OCI-LY1 (cell line): ENCODE measurements at regions not wholly inside any gene's neighbourhood (a gene's known extent, or its start where the extent isn't known, plus 50 kb on each side); places are given as distances from the start of the nearest gene placed in this dataset.

Source experiments
- H2AFZ ChIP-seq: fragments of 200-600 bp; sonication (generic), shearing (Covaris generic); 2 replicates; pipeline ENCODE4 v1.6.0; 2014; ENCODE audit warnings: antibody characterized with exemption, mild to moderate bottlenecking, low read length
- H3F3A ChIP-seq: fragments of 200-600 bp; sonication (generic), shearing (Covaris generic); 2 replicates; pipeline ENCODE4 v1.6.0; 2014; ENCODE audit warnings: mild to moderate bottlenecking, antibody characterized with exemption, low read length, moderate library complexity; ENCODE audit not compliant: insufficient read depth
- H3K27ac ChIP-seq: fragments of 200-600 bp; sonication (generic); 2 replicates; pipeline ENCODE4 v1.5.1; 2014; ENCODE audit warnings: low read length, mixed run types, mild to moderate bottlenecking, low read depth; ENCODE audit not compliant: poor library complexity, severe bottlenecking
- H3K27me3 ChIP-seq: fragments of 200-600 bp; sonication (generic); 2 replicates; pipeline ENCODE4 v1.6.0; 2014; ENCODE audit warnings: antibody characterized with exemption, mild to moderate bottlenecking, low read length, moderate library complexity; ENCODE audit not compliant: insufficient read depth
- H3K36me3 ChIP-seq: fragments of 200-600 bp; sonication (generic); 2 replicates; pipeline ENCODE4 v1.6.1; 2014; ENCODE audit warnings: mild to moderate bottlenecking, antibody characterized with exemption, low read length, moderate library complexity, mixed read lengths; ENCODE audit not compliant: insufficient read depth
- H3K4me1 ChIP-seq: fragments of 200-600 bp; sonication (generic); 2 replicates; pipeline ENCODE4 v1.5.1; 2014; ENCODE audit warnings: mild to moderate bottlenecking, low read length, moderate library complexity; ENCODE audit not compliant: insufficient read depth, severe bottlenecking
- H3K4me2 ChIP-seq: fragments of 200-600 bp; sonication (generic), shearing (Covaris generic); 2 replicates; pipeline ENCODE4 v1.6.1; 2014; ENCODE audit warnings: low read length
- H3K4me3 ChIP-seq: fragments of 200-600 bp; sonication (generic); 2 replicates; pipeline ENCODE4 v1.5.1; 2014; ENCODE audit warnings: low read length, low read depth, mild to moderate bottlenecking, mixed read lengths; ENCODE audit not compliant: poor library complexity, severe bottlenecking
- H3K79me2 ChIP-seq: fragments of 200-600 bp; shearing (Covaris generic); 2 replicates; pipeline ENCODE4 v1.6.1; 2016; ENCODE audit warnings: mixed run types, low read length, mixed read lengths; ENCODE audit not compliant: insufficient read depth
- H3K9ac ChIP-seq: fragments of 200-600 bp; sonication (generic), shearing (Covaris generic); 2 replicates; pipeline ENCODE4 v1.6.1; 2014; ENCODE audit warnings: mild to moderate bottlenecking, low read length, mixed read lengths
- H3K9me2 ChIP-seq: fragments of 200-600 bp; sonication (generic), shearing (Covaris generic); 2 replicates; pipeline ENCODE4 v1.6.1; 2014; ENCODE audit warnings: low read depth, mild to moderate bottlenecking, low read length, mixed read lengths
- H3K9me3 ChIP-seq: fragments of 200-600 bp; shearing (Covaris generic); 2 replicates; pipeline ENCODE4 v1.6.1; 2014; ENCODE audit warnings: low read length, mixed read lengths
- H4K20me1 ChIP-seq: fragments of 200-600 bp; sonication (generic), shearing (Covaris generic); 2 replicates; pipeline ENCODE4 v1.6.0; 2016; ENCODE audit warnings: mild to moderate bottlenecking, low read length; ENCODE audit not compliant: insufficient read depth
- CTCF ChIP-seq: fragments of 200-600 bp; sonication (generic), shearing (Covaris generic); IDR thresholded peaks from 2 replicates; pipeline ENCODE4 v1.5.1; 2017; ENCODE audit warnings: mild to moderate bottlenecking, antibody characterized with exemption, low read length, moderate library complexity, mixed read lengths
- EZH2 ChIP-seq: fragments of 200-600 bp; sonication (generic), shearing (Covaris generic); IDR thresholded peaks from 2 replicates; pipeline ENCODE4 v1.8.0; 2017; ENCODE audit warnings: borderline replicate concordance, mixed run types, mild to moderate bottlenecking, antibody characterized with exemption, low read length, moderate library complexity, mixed read lengths

- H3K4me2 ChIP-seq = no peak overlapping the region
- 0 out of 2 replicates have a peak, but pooled peaks cover 2% of the 10 kb centered on the region for H3K9me3 ChIP-seq
- no peak overlapping the region for H3K27ac ChIP-seq
- H3K36me3 ChIP-seq = no peaks in the 10 kb centered on the region
- no peak overlapping the region for H3K9ac ChIP-seq
- H3K27me3 ChIP-seq = no peaks in the 10 kb centered on the region
- no peaks in the 10 kb centered on the region for H3F3A ChIP-seq
- H2AFZ ChIP-seq = no peak overlapping the region
- no peak for TF ChIP-seq CTCF
- no peak for TF ChIP-seq EZH2
- no peaks in the 10 kb centered on the region for H3K4me1 ChIP-seq
- H4K20me1 ChIP-seq = no peaks in the 10 kb centered on the region
- no peaks in the 10 kb centered on the region for H3K79me2 ChIP-seq
- H3K9me2 ChIP-seq = no peaks in the 10 kb centered on the region
- H3K4me3 ChIP-seq = no peak overlapping the region
Observed at GRCh38 chr4:108493596-108493931, 126.8 kb upstream of the RPL34 start.

GRCh38 chr4:108492816-108493595 lies 127.4 kb upstream of the RPL34 start:
- Histone ChIP-seq H3K9ac (no peak overlapping the region), H3K4me1 (no peaks in the 10 kb centered on the region), H3K27me3 (no peaks in the 10 kb centered on the region), H2AFZ (no peak overlapping the region), H3K36me3 (no peaks in the 10 kb centered on the region), H3K9me2 (no peaks in the 10 kb centered on the region), H3K9me3 (0 out of 2 replicates have a peak, but pooled peaks cover 2% of the 10 kb centered on the region), H3K4me2 (no peak overlapping the region), H3K79me2 (no peaks in the 10 kb centered on the region), H3K4me3 (no peak overlapping the region), H3K27ac (no peak overlapping the region), H3F3A (no peaks in the 10 kb centered on the region), H4K20me1 (no peaks in the 10 kb centered on the region)
- TF ChIP-seq CTCF (peak; percentile 69), EZH2 (no peak)

GRCh38 chr4:108488865-108489264 lies 131.5 kb upstream of the RPL34 start:
- H3K4me1 ChIP-seq = no peaks in the 10 kb centered on the region
- no peak overlapping the region for H3K9ac ChIP-seq
- H3K4me3 ChIP-seq = no peak overlapping the region
- H3K27ac ChIP-seq = no peak overlapping the region
- no peaks in the 10 kb centered on the region for H3F3A ChIP-seq
- no peak overlapping the region for H3K4me2 ChIP-seq
- no peaks in the 10 kb centered on the region for H3K79me2 ChIP-seq
- H3K36me3 ChIP-seq = no peaks in the 10 kb centered on the region
- no peaks in the 10 kb centered on the region for H3K9me2 ChIP-seq
- H3K27me3 ChIP-seq = no peaks in the 10 kb centered on the region
- H4K20me1 ChIP-seq = no peaks in the 10 kb centered on the region
- 0 out of 2 replicates have a peak, but pooled peaks cover under 1% of the 10 kb centered on the region for H3K9me3 ChIP-seq
- no peak for TF ChIP-seq EZH2
- no peak for TF ChIP-seq CTCF
- no peak overlapping the region for H2AFZ ChIP-seq
